AG10803 (cell line): ENCODE measurements at regions not wholly inside any gene's neighbourhood (a gene's known extent, or its start where the extent isn't known, plus 50 kb on each side); places are given as distances from the start of the nearest gene placed in this dataset.

ENCODE experiments used
- DNase-seq: peaks from one replicate; pipeline ENCODE4 v3.0.0; 2010; ENCODE audit warnings: low read depth
- H3K4me3 ChIP-seq: 2 replicates; pipeline ENCODE4 v1.5.1; 2011; ENCODE audit warnings: mild to moderate bottlenecking, low read length, control low read depth
- TF ChIP-seq, protein P1 (sequence below): conservative IDR thresholded peaks from 2 replicates; pipeline ENCODE4 v1.5.1; 2011; ENCODE audit warnings: mild to moderate bottlenecking, low read length, control low read depth, inconsistent platforms

DNA sequence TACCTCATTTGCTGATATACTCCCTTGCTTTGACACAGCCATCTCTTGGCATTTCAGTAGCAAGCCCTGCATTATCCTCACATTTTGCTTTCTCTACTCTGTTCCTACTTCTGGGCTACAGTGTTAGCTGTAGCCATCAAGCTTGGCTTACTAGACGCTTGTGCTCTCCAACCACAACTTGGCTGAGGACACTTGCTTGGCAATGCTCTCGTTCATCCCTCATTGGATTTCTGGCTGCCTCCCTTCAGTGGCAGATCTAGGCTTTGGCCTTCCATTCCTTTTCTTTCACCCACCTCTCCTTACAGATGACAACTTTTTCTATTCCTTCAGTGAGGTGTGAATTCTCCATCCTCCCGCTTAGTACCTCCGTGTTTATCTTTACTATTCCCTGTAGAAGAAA is 428.7 kb upstream of the LRRC7 start:
- H3K4me3 ChIP-seq: no peak overlapping the region
- TF ChIP-seq, protein P1, sequence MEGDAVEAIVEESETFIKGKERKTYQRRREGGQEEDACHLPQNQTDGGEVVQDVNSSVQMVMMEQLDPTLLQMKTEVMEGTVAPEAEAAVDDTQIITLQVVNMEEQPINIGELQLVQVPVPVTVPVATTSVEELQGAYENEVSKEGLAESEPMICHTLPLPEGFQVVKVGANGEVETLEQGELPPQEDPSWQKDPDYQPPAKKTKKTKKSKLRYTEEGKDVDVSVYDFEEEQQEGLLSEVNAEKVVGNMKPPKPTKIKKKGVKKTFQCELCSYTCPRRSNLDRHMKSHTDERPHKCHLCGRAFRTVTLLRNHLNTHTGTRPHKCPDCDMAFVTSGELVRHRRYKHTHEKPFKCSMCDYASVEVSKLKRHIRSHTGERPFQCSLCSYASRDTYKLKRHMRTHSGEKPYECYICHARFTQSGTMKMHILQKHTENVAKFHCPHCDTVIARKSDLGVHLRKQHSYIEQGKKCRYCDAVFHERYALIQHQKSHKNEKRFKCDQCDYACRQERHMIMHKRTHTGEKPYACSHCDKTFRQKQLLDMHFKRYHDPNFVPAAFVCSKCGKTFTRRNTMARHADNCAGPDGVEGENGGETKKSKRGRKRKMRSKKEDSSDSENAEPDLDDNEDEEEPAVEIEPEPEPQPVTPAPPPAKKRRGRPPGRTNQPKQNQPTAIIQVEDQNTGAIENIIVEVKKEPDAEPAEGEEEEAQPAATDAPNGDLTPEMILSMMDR: no peak
- no peak for DNase-seq

DNA sequence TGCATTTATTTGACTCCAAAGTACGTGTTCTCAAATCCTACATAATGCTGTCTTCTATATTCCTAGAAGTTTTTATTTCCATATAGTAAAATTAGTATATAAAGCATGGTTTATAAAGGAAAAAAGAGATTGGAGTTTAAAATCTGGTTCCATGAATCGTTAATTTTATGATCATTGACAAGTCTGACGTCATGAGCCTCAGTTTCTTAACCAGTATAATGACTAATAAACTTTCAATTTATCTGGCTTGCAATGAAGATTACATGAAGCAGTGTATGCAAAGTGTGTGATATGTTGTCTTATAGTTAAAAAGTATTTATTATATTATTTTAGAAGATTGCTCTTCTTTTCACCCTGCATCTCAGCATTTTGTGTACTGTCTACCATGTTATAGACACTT is 421.4 kb upstream of the LRRC7 start:
- no peak for DNase-seq
- H3K4me3 ChIP-seq: no peak overlapping the region
- TF ChIP-seq, protein P1: no peak

DNA sequence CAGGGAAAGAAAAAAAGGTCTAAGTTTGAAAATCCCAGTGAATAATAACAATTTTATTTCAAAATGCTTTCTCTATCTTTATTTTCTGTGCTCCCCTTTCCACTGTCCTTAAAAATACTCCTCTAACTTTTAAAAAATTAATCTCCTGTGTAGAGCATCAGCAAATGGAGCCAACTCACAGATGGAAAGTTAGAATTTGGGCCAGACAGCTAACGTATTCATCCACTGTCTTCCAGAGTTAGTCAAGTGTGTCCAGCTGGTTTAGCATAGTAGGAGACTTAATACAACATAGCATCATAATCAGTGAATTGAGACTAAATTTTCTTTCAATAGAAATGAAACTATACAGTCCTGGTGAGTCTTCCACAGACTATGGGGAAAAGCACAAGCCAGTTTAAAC is 419.0 kb upstream of the LRRC7 start:
- no peak overlapping the region for H3K4me3 ChIP-seq
- no peak for DNase-seq
- TF ChIP-seq, protein P1: no peak

DNA sequence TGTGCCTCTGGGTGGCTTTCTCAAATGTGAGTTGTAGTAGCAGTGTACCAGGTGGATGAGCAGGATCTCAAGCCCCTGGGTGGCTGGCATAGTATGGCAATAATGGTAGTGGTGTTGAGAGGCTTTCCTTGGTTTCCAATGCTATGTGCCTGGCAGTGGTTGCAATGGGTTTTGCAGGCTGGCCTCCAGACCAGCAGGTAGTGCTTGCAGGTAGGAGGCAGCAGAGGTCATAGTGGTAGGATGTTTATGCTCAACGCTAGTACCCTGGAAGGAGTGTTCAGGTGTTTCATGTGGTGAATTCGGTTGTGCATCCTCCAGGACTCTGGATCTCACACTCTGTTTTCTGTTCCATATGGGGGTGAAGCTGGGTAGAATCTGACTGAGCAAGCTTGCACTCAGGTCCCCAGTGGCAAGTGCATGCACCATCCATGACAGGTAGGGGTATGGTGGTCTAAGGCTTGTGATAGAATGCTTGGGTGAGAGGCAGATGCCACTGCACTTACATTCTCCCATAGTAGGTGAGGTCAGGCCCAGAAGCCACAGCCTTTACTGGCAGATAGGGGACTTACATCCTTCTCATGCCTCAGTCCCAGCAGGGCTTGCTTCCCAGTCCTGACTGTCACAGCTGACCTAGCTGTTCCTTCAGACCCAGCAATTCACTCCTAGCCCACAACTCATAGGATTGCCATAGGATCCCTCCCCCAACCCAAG is 410.5 kb upstream of the LRRC7 start:
- no peak overlapping the region for H3K4me3 ChIP-seq
- TF ChIP-seq, protein P1: no peak
- DNase-seq: no peak

DNA sequence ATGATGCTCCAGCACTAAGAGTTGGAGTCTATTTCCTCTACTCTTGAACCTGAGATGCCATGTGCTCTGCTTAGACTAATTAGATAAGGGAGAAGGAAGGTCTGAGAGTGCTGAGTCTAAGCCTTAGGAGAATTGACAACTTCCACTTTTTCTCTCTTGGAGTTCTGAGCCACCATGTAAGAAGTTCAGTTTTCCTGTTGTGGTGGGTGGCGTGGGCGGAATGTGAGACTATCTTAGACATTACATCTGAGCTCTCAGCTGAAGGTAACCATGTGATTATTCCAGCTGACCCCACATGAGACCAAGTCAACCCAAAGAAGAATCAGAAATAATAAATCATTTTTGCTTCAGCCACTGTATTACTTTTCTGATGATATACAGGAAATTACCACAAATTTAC is 404.5 kb upstream of the LRRC7 start:
- no peak for DNase-seq
- H3K4me3 ChIP-seq: no peak overlapping the region
- TF ChIP-seq, protein P1: no peak

DNA sequence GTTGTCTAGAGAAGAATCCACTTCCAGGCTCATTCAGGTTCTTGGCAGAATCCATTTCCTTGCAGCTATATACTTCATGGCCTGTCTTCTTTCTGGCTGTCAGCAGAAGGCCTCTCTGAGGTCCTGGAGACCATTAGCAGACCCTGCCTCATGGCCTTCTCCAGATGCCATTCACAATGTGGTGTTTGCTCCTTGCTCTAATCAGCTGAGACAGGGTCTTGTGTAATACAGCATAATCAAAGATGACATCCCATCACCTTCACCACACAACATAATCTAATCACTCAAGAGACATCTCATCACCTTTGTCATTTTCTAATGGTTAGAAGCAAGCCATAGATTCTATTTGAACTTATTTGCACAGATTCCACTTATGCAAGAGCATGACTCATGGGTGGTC is 403.9 kb upstream of the LRRC7 start:
- no peak overlapping the region for H3K4me3 ChIP-seq
- no peak for DNase-seq
- TF ChIP-seq, protein P1: no peak

DNA sequence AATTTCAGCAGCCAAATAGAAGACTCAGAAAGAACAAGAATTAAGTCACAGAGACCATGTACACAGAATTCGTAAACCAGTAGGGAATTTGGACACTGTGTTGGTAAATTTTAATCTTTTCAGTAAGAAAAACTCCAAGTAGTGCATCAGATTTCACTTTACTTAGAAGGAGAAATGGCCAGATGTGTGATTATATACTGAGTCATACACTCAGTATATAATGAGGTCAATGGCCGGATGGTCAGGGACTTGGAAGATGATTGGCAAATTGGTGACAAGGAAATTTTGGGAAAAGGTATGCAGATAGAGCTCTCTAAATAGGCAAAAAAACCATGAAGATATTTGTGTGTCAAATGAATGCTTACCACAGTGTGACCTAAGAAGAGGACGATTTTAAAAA is 399.8 kb upstream of the LRRC7 start:
- TF ChIP-seq, protein P1: no peak
- H3K4me3 ChIP-seq: no peak overlapping the region
- no peak for DNase-seq
